Natural killer cell (primary cell): ENCODE measurements at regions not wholly inside any gene's neighbourhood (a gene's known extent, or its start where the extent isn't known, plus 50 kb on each side); places are given as distances from the start of the nearest gene placed in this dataset.

ENCODE experiments used
- ATAC-seq, 3 donors: fragments of 150-1000 bp in 2 of 3; fragments of 200-7000 bp in 1 of 3; cut with Tn5 transposase; 1 replicate in 1 of 3; 2 replicates in 2 of 3; pipeline ENCODE4 v1.10.0; 2021; ENCODE audit warnings: mild to moderate bottlenecking in 2 of 3, moderate library complexity in 2 of 3
- DNase-seq, 2 donors: peaks; one replicate each; pipeline versions ENCODE4 v3.0.0 to v3.0.0-alpha.2; 2013 to 2021; ENCODE audit warnings: mixed read lengths in 1 of 2
- H3K27ac ChIP-seq: one replicate; pipeline ENCODE4 v1.5.1; 2013; ENCODE audit warnings: mild to moderate bottlenecking, low read length
- H3K27me3 ChIP-seq: one replicate; pipeline ENCODE4 v1.6.1; 2013; ENCODE audit warnings: low read length; ENCODE audit not compliant: control insufficient read depth, insufficient read depth
- H3K36me3 ChIP-seq: one replicate; pipeline ENCODE4 v1.6.1; 2013; ENCODE audit warnings: low read length; ENCODE audit not compliant: control insufficient read depth, insufficient read depth
- H3K4me1 ChIP-seq: one replicate; pipeline ENCODE4 v1.6.1; 2013; ENCODE audit warnings: low read length; ENCODE audit not compliant: control insufficient read depth, insufficient read depth
- H3K4me3 ChIP-seq: one replicate; pipeline ENCODE4 v1.5.1; 2013; ENCODE audit warnings: low read length
- H3K9me3 ChIP-seq: one replicate; pipeline ENCODE4 v1.6.1; 2013; ENCODE audit warnings: low read length; ENCODE audit not compliant: control insufficient read depth, insufficient read depth
- H3K27ac Mint-ChIP-seq, 2 donors: one replicate each; pipeline ENCODE4 v1.8.0; 2022; ENCODE audit warnings: mild to moderate bottlenecking in 2 of 2, mixed read lengths in 2 of 2, moderate library complexity in 1 of 2
- H3K27me3 Mint-ChIP-seq, 2 donors: one replicate each; pipeline ENCODE4 v1.8.0; 2022; ENCODE audit warnings: low read depth in 2 of 2, mixed read lengths in 2 of 2
- H3K36me3 Mint-ChIP-seq: one replicate; pipeline ENCODE4 v1.8.0; 2022; ENCODE audit warnings: mixed read lengths
- H3K4me1 Mint-ChIP-seq, 2 donors: one replicate each; pipeline ENCODE4 v1.8.0; 2022; ENCODE audit warnings: mixed read lengths in 2 of 2
- H3K4me3 Mint-ChIP-seq: one replicate; pipeline ENCODE4 v1.8.0; 2022; ENCODE audit warnings: mild to moderate bottlenecking, moderate library complexity, mixed read lengths
- H3K9me3 Mint-ChIP-seq, 2 donors: one replicate each; pipeline ENCODE4 v1.8.0; 2022; ENCODE audit warnings: mixed read lengths in 2 of 2
- WGBS: methylation state at CpG from one replicate; pipeline ENCODE4 v1.1.7; 2013; ENCODE audit warnings: missing lambda C conversion rate; ENCODE audit not compliant: insufficient coverage; 5-methylcytosine and 5-hydroxymethylcytosine counted together
- intact Hi-C: fragments of 100-400 bp; cut with micrococcal nuclease; formaldehyde crosslinking; loops from one replicate; pipeline ENCODE4 v1.14.2; 2022
- TF ChIP-seq, protein P1 (sequence below): fragments of 200-600 bp; IDR thresholded peaks from one replicate; pipeline ENCODE4 v1.8.0; 2022; ENCODE audit warnings: antibody characterized with exemption

DNA sequence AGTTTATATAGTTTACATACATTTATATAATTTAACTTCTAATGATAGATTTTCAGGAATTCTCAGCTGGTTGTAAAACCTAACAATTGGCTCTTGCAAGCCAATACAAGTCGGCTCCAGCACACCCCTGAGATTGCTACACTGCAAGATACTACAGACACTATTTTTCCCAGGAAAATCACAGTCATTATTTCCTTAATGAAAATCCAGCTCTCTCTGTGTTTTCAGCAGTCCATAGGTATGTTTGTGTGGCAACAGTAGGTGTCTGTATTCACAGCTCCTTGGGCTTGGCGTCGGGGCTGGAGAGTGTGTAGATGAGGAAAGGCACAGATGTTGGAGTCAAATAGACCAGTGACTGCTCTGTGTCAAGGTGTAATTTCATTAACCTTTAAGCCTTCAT, 78.7 kb upstream of the SPTBN1 start:
- Histone ChIP-seq H3K27ac (no peak overlapping the region), H3K27me3 (no peaks in the 10 kb centered on the region), H3K4me3 (no peak overlapping the region), H3K4me1 (no peaks in the 10 kb centered on the region), H3K36me3 (no peaks in the 10 kb centered on the region), H3K9me3 (no peaks in the 10 kb centered on the region)
- no peaks in the 10 kb centered on the region for H3K9me3 Mint-ChIP-seq
- intact Hi-C loops: no loop called here
- no peaks in the 10 kb centered on the region for H3K4me1 Mint-ChIP-seq
- ATAC-seq: no peak
- no peaks in the 10 kb centered on the region for H3K36me3 Mint-ChIP-seq
- no peak for DNase-seq
- TF ChIP-seq, protein P1, sequence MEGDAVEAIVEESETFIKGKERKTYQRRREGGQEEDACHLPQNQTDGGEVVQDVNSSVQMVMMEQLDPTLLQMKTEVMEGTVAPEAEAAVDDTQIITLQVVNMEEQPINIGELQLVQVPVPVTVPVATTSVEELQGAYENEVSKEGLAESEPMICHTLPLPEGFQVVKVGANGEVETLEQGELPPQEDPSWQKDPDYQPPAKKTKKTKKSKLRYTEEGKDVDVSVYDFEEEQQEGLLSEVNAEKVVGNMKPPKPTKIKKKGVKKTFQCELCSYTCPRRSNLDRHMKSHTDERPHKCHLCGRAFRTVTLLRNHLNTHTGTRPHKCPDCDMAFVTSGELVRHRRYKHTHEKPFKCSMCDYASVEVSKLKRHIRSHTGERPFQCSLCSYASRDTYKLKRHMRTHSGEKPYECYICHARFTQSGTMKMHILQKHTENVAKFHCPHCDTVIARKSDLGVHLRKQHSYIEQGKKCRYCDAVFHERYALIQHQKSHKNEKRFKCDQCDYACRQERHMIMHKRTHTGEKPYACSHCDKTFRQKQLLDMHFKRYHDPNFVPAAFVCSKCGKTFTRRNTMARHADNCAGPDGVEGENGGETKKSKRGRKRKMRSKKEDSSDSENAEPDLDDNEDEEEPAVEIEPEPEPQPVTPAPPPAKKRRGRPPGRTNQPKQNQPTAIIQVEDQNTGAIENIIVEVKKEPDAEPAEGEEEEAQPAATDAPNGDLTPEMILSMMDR: no peak
- H3K27me3 Mint-ChIP-seq: peaks cover 23 to 33% of the 10 kb centered on the region in 2 donors
- H3K27ac Mint-ChIP-seq: no peak overlapping the region
- no peak overlapping the region for H3K4me3 Mint-ChIP-seq
- WGBS: 96% methylated on average over 3 of the region's 3 CpGs

- no peak overlapping the region for H3K27ac Mint-ChIP-seq
- intact Hi-C loops: no loop called here
Measured at GRCh38 chr2:54377901-54378493, 78.1 kb upstream of the SPTBN1 start.

GRCh38 chr2:54380670-54381069, 75.5 kb upstream of the SPTBN1 start:
- H3K4me3 Mint-ChIP-seq: no peak overlapping the region
- ATAC-seq: no peak
- no peaks in the 10 kb centered on the region for H3K36me3 Mint-ChIP-seq
- no peak for DNase-seq
- intact Hi-C loops: no loop called here
- H3K9me3 Mint-ChIP-seq: no peaks in the 10 kb centered on the region
- H3K27ac Mint-ChIP-seq: no peak overlapping the region
- no peaks in the 10 kb centered on the region for H3K36me3 ChIP-seq
- H3K27me3 ChIP-seq: no peaks in the 10 kb centered on the region
- no peaks in the 10 kb centered on the region for H3K9me3 ChIP-seq
- TF ChIP-seq, protein P1: no peak
- H3K4me1 Mint-ChIP-seq: no peaks in the 10 kb centered on the region
- no peaks in the 10 kb centered on the region for H3K4me1 ChIP-seq
- no peak overlapping the region for H3K4me3 ChIP-seq
- H3K27me3 Mint-ChIP-seq: peaks cover 7 to 20% of the 10 kb centered on the region in 2 donors
- no peak overlapping the region for H3K27ac ChIP-seq
- 77% methylated on average over 5 of the region's 8 CpGs for WGBS

More at GRCh38 chr2:54377901-54378493, 78.1 kb upstream of the SPTBN1 start:
- H3K36me3 Mint-ChIP-seq: no peaks in the 10 kb centered on the region
- H3K9me3 Mint-ChIP-seq: no peaks in the 10 kb centered on the region
- H3K36me3 ChIP-seq: no peaks in the 10 kb centered on the region
- no peaks in the 10 kb centered on the region for H3K4me1 Mint-ChIP-seq
- no peak overlapping the region for H3K4me3 Mint-ChIP-seq
- no peaks in the 10 kb centered on the region for H3K27me3 ChIP-seq
- H3K27ac ChIP-seq: no peak overlapping the region
- TF ChIP-seq, protein P1: no peak
- 84% methylated on average over 10 of the region's 10 CpGs for WGBS
- H3K9me3 ChIP-seq: no peaks in the 10 kb centered on the region
- no peaks in the 10 kb centered on the region for H3K4me1 ChIP-seq
- no peak overlapping the region for H3K4me3 ChIP-seq
- ATAC-seq (no peak), DNase-seq (no peak)
- H3K27me3 Mint-ChIP-seq: peaks cover 21 to 32% of the 10 kb centered on the region in 2 donors

GRCh38 chr2:54381293-54381692, 74.8 kb upstream of the SPTBN1 start:
- Mint-ChIP-seq H3K4me1 (no peaks in the 10 kb centered on the region), H3K4me3 (no peak overlapping the region), H3K36me3 (no peaks in the 10 kb centered on the region), H3K9me3 (no peaks in the 10 kb centered on the region), H3K27ac (no peak overlapping the region), H3K27me3 (peaks cover 2 to 20% of the 10 kb centered on the region in 2 donors)
- Histone ChIP-seq H3K27ac (no peak overlapping the region), H3K27me3 (no peaks in the 10 kb centered on the region), H3K4me3 (no peak overlapping the region), H3K4me1 (no peaks in the 10 kb centered on the region), H3K36me3 (no peaks in the 10 kb centered on the region), H3K9me3 (no peaks in the 10 kb centered on the region)
- intact Hi-C loops: no loop called here
- 90% methylated on average over 5 of the region's 5 CpGs for WGBS
- ATAC-seq (no peak), DNase-seq (no peak)
- TF ChIP-seq, protein P1: no peak
